Hepatocyte (in vitro differentiated cells): ENCODE measurements at regions not wholly inside any gene's neighbourhood (a gene's known extent, or its start where the extent isn't known, plus 50 kb on each side); places are given as distances from the start of the nearest gene placed in this dataset.

ENCODE experiments used
- DNase-seq: peaks from one replicate; pipeline ENCODE4 v3.0.0-alpha.2; 2016; ENCODE audit warnings: low spot score
- H2AFZ ChIP-seq: fragments of 200-600 bp; sonication (generic); 2 replicates; pipeline ENCODE4 v1.6.0; 2016; ENCODE audit warnings: antibody characterized with exemption, mild to moderate bottlenecking
- H3K27ac ChIP-seq: fragments of 200-600 bp; sonication (generic); 2 replicates; pipeline ENCODE4 v1.5.1; 2016; ENCODE audit warnings: mild to moderate bottlenecking
- H3K27me3 ChIP-seq: fragments of 200-600 bp; sonication (generic); 2 replicates; pipeline ENCODE4 v1.6.1; 2016
- H3K36me3 ChIP-seq: fragments of 200-600 bp; sonication (generic); replicated peaks from 2 replicates; pipeline ENCODE4 v1.5.1; 2016; ENCODE audit warnings: low read depth; ENCODE audit not compliant: insufficient read depth
- H3K4me1 ChIP-seq: fragments of 200-600 bp; sonication (generic); 2 replicates; pipeline ENCODE4 v1.5.1; 2016; ENCODE audit warnings: mild to moderate bottlenecking, moderate library complexity; ENCODE audit not compliant: insufficient read depth
- H3K4me2 ChIP-seq: fragments of 200-600 bp; sonication (generic); 2 replicates; pipeline ENCODE4 v1.6.0; 2016
- H3K4me3 ChIP-seq: fragments of 200-600 bp; sonication (generic); 2 replicates; pipeline ENCODE4 v1.5.1; 2016; ENCODE audit warnings: mild to moderate bottlenecking
- H3K79me2 ChIP-seq: fragments of 200-600 bp; sonication (generic); 2 replicates; pipeline ENCODE4 v1.6.0; 2017; ENCODE audit warnings: mild to moderate bottlenecking
- H3K9me2 ChIP-seq: fragments of 200-600 bp; sonication (generic); replicated peaks from 2 replicates; pipeline ENCODE4 v1.6.0; 2017; ENCODE audit warnings: mild to moderate bottlenecking; ENCODE audit not compliant: insufficient read depth
- H3K9me3 ChIP-seq: fragments of 200-600 bp; sonication (generic); 2 replicates; pipeline ENCODE4 v1.5.1; 2016; ENCODE audit warnings: low read depth, mild to moderate bottlenecking
- H4K20me1 ChIP-seq: fragments of 200-600 bp; sonication (generic); 2 replicates; pipeline ENCODE4 v1.6.0; 2016; ENCODE audit warnings: mild to moderate bottlenecking; ENCODE audit not compliant: insufficient read depth, poor library complexity, severe bottlenecking
- CTCF ChIP-seq: fragments of 200-600 bp; sonication (generic); IDR thresholded peaks from 2 replicates; pipeline ENCODE4 v1.5.1; 2016; ENCODE audit warnings: antibody characterized with exemption, mild to moderate bottlenecking; ENCODE audit not compliant: poor library complexity
- EZH2 ChIP-seq: fragments of 200-600 bp; sonication (generic); IDR thresholded peaks from 2 replicates; pipeline ENCODE4 v1.6.1; 2016; ENCODE audit warnings: antibody characterized with exemption, mild to moderate bottlenecking, borderline replicate concordance
- EZH2phosphoT487 ChIP-seq: fragments of 200-600 bp; sonication (generic); IDR thresholded peaks from one replicate; pipeline ENCODE4 v1.6.1; 2018; ENCODE audit warnings: antibody characterized with exemption, mild to moderate bottlenecking, low read depth, moderate library complexity; ENCODE audit not compliant: unreplicated experiment, severe bottlenecking
- WGBS: methylation state at CpG from one replicate; pipeline ENCODE4 v1.1.6; 2016; ENCODE audit warnings: low lambda C conversion rate; ENCODE audit errors: missing lambda C conversion rate; 5-methylcytosine and 5-hydroxymethylcytosine counted together

GRCh38 chr12:58819985-58820384 lies 100.3 kb downstream of the LRIG3 start:
- Histone ChIP-seq H3K9me3 (no peaks in the 10 kb centered on the region), H3K27me3 (no peaks in the 10 kb centered on the region), H3K36me3 (no peaks in the 10 kb centered on the region), H3K27ac (peak overlapping the region; percentile 29), H3K4me1 (no peaks in the 10 kb centered on the region), H3K4me2 (no peak overlapping the region), H3K79me2 (no peaks in the 10 kb centered on the region), H4K20me1 (no peaks in the 10 kb centered on the region), H2AFZ (peak overlapping the region; percentile 13), H3K4me3 (no peak overlapping the region), H3K9me2 (no peaks in the 10 kb centered on the region)
- no peak for DNase-seq
- no peak for TF ChIP-seq EZH2phosphoT487
- no peak for TF ChIP-seq EZH2
- TF ChIP-seq CTCF, result no peak
- WGBS, result 61% methylated on average over 1 of the region's 1 CpG
